ENCODE measurements at regions not wholly inside any gene's neighbourhood (a gene's known extent, or its start where the extent isn't known, plus 50 kb on each side); places are given as distances from the start of the nearest gene placed in this dataset.

DNA sequence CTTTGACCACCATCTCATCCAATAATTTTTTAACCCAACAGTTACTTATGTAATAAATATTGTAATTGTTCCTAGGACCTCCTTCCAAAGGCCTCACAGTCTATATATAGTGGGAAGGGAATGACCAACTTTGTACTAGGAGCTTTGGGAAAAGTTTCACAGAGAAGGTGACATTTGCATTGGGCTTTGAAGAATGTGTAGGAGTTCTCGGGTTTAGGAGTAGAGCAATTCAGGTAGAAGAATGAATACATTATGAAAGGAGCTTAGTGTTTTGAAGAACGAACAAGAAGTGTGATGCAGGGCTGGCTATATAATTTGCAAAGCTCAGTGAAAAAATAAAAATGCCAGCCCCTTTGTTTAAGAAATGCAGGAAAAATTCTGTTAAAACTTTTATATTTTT, 330.4 kb upstream of the DEPDC1 start:
- no peak overlapping the region for H3K4me3 ChIP-seq (ENCODE audit: low read depth in 2 of 2, low read length in 1 of 2)
- no peaks in the 10 kb centered on the region for H3K9me3 ChIP-seq
- ChIA-PET CTCF (interaction anchor here (1.1 to 2.2 kb wide), 2 partner anchors 22 to 867 kb away, joined by 3 to 5 read pairs; no protein-coding TSS in a partner anchor), POLR2A (no interaction called here)
- no peaks in the 10 kb centered on the region for H3K4me1 ChIP-seq (ENCODE audit: control insufficient read depth in 1 of 2, insufficient read depth in 2 of 2, low read depth in 1 of 2, low read length in 1 of 2)
- H3K4me2 ChIP-seq: no peak overlapping the region
- H3K27me3 ChIP-seq (ENCODE audit: insufficient read depth): no peaks in the 10 kb centered on the region
- no peak overlapping the region for H3K27ac ChIP-seq (ENCODE audit: low read depth in 2 of 2, low read length in 1 of 2)
- no peaks in the 10 kb centered on the region for H3F3A ChIP-seq (replicated peaks; ENCODE audit: insufficient read depth)
- no peak overlapping the region for H3K9ac ChIP-seq
- no peak for DNase-seq
- no peaks in the 10 kb centered on the region for H3K36me3 ChIP-seq (replicated peaks in 1 of 2; ENCODE audit: control insufficient read depth in 1 of 2, insufficient read depth in 2 of 2, low read length in 1 of 2)
- TF ChIP-seq SMC3 (IDR thresholded peaks at IDR 0.05; ENCODE audit: low read depth, low read length) (no peak), FOSL2 (IDR thresholded peaks at IDR 0.05; ENCODE audit: borderline replicate concordance, low read depth) (no peak), JUND (IDR thresholded peaks at IDR 0.05) (no peak), MXI1 (IDR thresholded peaks at IDR 0.05; ENCODE audit: low read depth, low read length) (no peak), EZH2phosphoT487 (IDR thresholded peaks at IDR 0.05; ENCODE audit: borderline replicate concordance, low read depth) (no peak), YY1 (IDR thresholded peaks at IDR 0.05; ENCODE audit: low read depth) (no peak), TCF12 (IDR thresholded peaks at IDR 0.05) (no peak), FOXM1 (IDR thresholded peaks at IDR 0.05; ENCODE audit: low read depth) (no peak)
- TF ChIP-seq, protein P1, sequence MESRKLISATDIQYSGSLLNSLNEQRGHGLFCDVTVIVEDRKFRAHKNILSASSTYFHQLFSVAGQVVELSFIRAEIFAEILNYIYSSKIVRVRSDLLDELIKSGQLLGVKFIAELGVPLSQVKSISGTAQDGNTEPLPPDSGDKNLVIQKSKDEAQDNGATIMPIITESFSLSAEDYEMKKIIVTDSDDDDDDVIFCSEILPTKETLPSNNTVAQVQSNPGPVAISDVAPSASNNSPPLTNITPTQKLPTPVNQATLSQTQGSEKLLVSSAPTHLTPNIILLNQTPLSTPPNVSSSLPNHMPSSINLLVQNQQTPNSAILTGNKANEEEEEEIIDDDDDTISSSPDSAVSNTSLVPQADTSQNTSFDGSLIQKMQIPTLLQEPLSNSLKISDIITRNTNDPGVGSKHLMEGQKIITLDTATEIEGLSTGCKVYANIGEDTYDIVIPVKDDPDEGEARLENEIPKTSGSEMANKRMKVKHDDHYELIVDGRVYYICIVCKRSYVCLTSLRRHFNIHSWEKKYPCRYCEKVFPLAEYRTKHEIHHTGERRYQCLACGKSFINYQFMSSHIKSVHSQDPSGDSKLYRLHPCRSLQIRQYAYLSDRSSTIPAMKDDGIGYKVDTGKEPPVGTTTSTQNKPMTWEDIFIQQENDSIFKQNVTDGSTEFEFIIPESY (IDR thresholded peaks at IDR 0.05; ENCODE audit: borderline replicate concordance, low read depth): no peak
- no peaks in the 10 kb centered on the region for H3K79me2 ChIP-seq (ENCODE audit: insufficient read depth)
- WGBS (ENCODE audit: low lambda C conversion rate): 19% methylated on average over 2 of the region's 2 CpGs
- H4K20me1 ChIP-seq (ENCODE audit: insufficient read depth): no peaks in the 10 kb centered on the region
- H2AFZ ChIP-seq (ENCODE audit: low read depth): no peak overlapping the region
- H3K9me2 ChIP-seq: no peaks in the 10 kb centered on the region

DNA sequence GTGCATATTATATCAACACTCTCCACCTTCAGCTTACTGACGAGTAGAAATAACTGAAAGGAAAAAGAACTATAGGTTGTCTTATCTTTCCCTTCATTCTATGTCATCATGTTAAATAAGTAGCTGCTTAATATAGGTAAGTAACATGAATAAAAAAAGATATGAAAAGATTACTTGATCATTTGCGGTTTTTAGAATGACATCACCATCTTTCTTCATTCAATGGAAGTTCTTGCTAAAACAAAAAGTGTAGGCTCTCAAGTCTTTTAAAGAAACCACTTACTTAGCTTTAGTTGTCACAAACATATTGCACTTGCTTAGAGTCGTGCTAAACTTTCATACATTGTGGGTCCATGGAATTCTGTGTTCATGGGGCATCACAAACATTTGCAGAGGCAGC, 331.1 kb upstream of the DEPDC1 start:
- WGBS (ENCODE audit: low lambda C conversion rate): 21% methylated on average over 3 of the region's 3 CpGs
- no peak for TF ChIP-seq FOSL2 (IDR thresholded peaks at IDR 0.05; ENCODE audit: borderline replicate concordance, low read depth)
- TF ChIP-seq EP300 (IDR thresholded peaks at IDR 0.05; ENCODE audit: borderline replicate concordance in 1 of 2, low read depth in 1 of 2, low read length in 1 of 2): no peak
- no peak for TF ChIP-seq TAF1 (IDR thresholded peaks at IDR 0.05; ENCODE audit: borderline replicate concordance, low read depth, low read length)
- no peak for TF ChIP-seq CHD2 (IDR thresholded peaks at IDR 0.05; ENCODE audit: low read length, partially characterized antibody)
- TF ChIP-seq ELF1 (IDR thresholded peaks at IDR 0.05): no peak
- TF ChIP-seq MEF2A (IDR thresholded peaks at IDR 0.05; ENCODE audit: borderline replicate concordance, low read depth): no peak
- no peak for TF ChIP-seq RFX5 (IDR thresholded peaks at IDR 0.05; ENCODE audit: low read length)
- TF ChIP-seq JUND (IDR thresholded peaks at IDR 0.05): no peak
- TF ChIP-seq, protein P2, sequence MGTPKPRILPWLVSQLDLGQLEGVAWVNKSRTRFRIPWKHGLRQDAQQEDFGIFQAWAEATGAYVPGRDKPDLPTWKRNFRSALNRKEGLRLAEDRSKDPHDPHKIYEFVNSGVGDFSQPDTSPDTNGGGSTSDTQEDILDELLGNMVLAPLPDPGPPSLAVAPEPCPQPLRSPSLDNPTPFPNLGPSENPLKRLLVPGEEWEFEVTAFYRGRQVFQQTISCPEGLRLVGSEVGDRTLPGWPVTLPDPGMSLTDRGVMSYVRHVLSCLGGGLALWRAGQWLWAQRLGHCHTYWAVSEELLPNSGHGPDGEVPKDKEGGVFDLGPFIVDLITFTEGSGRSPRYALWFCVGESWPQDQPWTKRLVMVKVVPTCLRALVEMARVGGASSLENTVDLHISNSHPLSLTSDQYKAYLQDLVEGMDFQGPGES (IDR thresholded peaks at IDR 0.05; ENCODE audit: low read depth, low read length): no peak
- no peak for TF ChIP-seq SIN3A (IDR thresholded peaks at IDR 0.05; ENCODE audit: borderline replicate concordance, low read depth, low read length)
- TF ChIP-seq RXRA (IDR thresholded peaks at IDR 0.05; ENCODE audit: borderline replicate concordance, low read depth): no peak
- Histone ChIP-seq H3K27ac (ENCODE audit: low read depth in 2 of 2, low read length in 1 of 2) (no peak overlapping the region), H3K9me3 (no peaks in the 10 kb centered on the region), H3K9ac (no peak overlapping the region), H3K36me3 (replicated peaks in 1 of 2; ENCODE audit: control insufficient read depth in 1 of 2, insufficient read depth in 2 of 2, low read length in 1 of 2) (no peaks in the 10 kb centered on the region), H3K79me2 (ENCODE audit: insufficient read depth) (no peaks in the 10 kb centered on the region), H3K4me1 (ENCODE audit: control insufficient read depth in 1 of 2, insufficient read depth in 2 of 2, low read depth in 1 of 2, low read length in 1 of 2) (no peaks in the 10 kb centered on the region), H3K4me2 (no peak overlapping the region), H3K27me3 (ENCODE audit: insufficient read depth) (no peaks in the 10 kb centered on the region), H3K9me2 (no peaks in the 10 kb centered on the region), H2AFZ (ENCODE audit: low read depth) (no peak overlapping the region), H3K4me3 (ENCODE audit: low read depth in 2 of 2, low read length in 1 of 2) (no peak overlapping the region), H3F3A (replicated peaks; ENCODE audit: insufficient read depth) (no peaks in the 10 kb centered on the region), H4K20me1 (ENCODE audit: insufficient read depth) (no peaks in the 10 kb centered on the region)
- no peak for DNase-seq
- ChIA-PET POLR2A (no interaction called here), CTCF (interaction anchor here (1.1 to 2.5 kb wide), 4 partner anchors 9 to 866 kb away, joined by 3 to 9 read pairs (median 4); no protein-coding TSS in a partner anchor)

Measured in SK-N-SH (cell line).